Retinal pigment epithelial cell (primary cell): ENCODE measurements at regions not wholly inside any gene's neighbourhood (a gene's known extent, or its start where the extent isn't known, plus 50 kb on each side); places are given as distances from the start of the nearest gene placed in this dataset.

Experiments
- DNase-seq: peaks from one replicate; pipeline ENCODE4 v3.0.0-alpha.2; 2010; ENCODE audit warnings: low read depth
- H3K4me3 ChIP-seq: 2 replicates; pipeline ENCODE4 v1.5.1; 2011; ENCODE audit warnings: mild to moderate bottlenecking, low read length, control low read depth, moderate library complexity
- CTCF ChIP-seq: conservative IDR thresholded peaks from 2 replicates; pipeline ENCODE4 v1.5.1; 2011; ENCODE audit warnings: low read depth, low read length, control low read depth, inconsistent platforms

DNA sequence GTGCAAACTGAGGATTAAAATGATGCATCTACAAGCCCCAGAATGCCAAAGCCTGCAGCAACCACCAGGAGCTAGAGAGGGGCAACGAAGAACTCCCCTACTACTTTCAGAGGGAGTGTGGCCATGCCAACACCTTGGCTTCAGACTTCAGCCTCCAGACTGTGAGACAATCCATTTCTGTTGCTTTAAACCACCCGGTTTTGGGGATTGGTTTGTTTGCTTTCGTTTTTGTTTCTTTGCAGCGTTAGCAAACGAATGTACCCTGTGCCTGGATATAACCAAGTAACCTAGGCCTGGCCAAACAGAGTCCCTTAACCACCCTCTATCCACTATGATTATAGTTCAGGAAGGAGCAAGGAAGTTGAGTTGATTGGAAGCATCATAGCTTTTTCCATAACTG is 171.2 kb upstream of the NCK2 start:
- no peak for TF ChIP-seq CTCF

GRCh38 chr2:105571445-105571987 is 172.7 kb upstream of the FHL2 start:
- no peak overlapping the region for H3K4me3 ChIP-seq
- no peak for TF ChIP-seq CTCF
- no peak for DNase-seq

More for the DNA sequence above, 171.2 kb upstream of the NCK2 start:
- no peak for DNase-seq
- H3K4me3 ChIP-seq = no peak overlapping the region

- TF ChIP-seq CTCF = no peak
- DNase-seq = no peak
- H3K4me3 ChIP-seq = no peak overlapping the region
These were observed 171.9 kb upstream of the FHL2 start for GRCh38 chr2:105570757-105571156.

DNA sequence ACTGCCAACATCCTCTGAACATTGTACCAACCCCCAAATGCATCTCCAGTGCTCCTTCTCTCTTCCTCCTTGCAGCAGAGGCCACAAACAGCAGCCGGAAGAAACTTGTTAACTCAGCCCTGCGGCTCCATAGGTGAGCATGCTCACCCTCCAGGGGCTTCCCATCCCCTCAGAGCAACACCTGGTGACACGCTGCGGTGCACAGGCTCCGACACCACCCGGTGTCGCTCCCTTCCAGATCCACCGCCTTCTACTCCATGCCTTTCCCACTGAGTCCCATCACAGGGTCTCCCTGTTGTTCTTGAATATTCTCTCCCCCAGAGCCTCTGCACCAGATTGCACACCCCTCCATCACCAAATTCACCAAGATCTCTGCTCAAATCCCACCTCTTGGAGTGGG is 171.5 kb upstream of the FHL2 start:
- no peak for TF ChIP-seq CTCF
- no peak overlapping the region for H3K4me3 ChIP-seq
- DNase-seq = no peak

DNA sequence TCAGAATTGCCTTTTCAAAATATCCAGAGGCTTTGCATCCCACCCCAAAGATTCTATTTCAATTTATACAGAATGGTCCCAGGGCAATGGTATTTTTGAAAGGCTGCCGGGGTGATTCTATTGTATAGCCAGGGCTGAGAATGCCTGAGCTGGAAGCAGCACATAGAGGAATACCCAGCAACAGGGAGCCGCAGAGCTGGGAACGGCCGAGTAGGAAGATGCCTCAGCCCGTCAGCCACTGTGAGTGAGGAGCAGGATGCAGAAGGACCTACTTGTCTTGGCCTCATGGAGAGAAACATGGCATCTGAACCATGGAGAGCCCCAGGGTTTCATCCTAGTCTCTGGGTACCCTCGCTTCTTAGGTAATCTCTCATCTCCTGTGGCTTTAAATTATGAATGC is 170.8 kb upstream of the FHL2 start:
- DNase-seq = no peak
- no peak overlapping the region for H3K4me3 ChIP-seq
- TF ChIP-seq CTCF = no peak

- DNase-seq = no peak
- H3K4me3 ChIP-seq = no peak overlapping the region
- no peak for TF ChIP-seq CTCF
These were observed 169.2 kb upstream of the FHL2 start for GRCh38 chr2:105567996-105568494.

DNA sequence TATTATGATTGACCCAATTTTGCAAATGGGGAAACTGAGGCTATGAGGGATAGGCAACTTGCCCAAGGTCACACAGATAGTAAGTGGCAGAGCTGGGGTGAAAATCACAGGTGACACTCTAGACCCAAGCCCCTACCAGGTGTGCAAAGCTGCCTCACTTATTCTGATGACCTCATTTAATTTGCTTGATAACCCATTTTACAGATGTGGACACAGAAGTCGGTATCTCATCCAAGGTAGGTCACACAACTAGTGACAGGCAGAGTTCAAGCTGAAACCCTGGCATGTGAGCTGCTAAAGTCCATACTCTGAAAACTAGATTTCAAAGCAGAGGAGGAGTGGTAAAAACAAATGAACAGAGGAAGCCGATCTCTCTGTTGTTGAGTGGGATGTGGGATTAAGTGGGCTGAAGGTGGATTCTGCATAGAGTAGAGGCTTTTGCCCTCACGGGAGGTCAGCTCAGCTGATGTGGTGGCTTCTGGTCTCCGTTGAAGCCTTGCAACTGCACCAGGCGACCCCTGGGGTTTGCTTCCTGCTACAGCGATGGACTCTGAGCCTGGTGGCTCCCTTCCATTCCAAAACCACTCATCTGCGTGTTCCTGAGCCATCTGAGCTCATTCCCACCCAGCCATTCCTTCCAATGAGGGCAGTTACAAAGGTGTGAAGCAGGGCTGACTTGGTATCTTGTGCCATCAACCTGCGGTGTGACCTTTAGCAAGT is 164.3 kb upstream of the FHL2 start:
- H3K4me3 ChIP-seq = no peak overlapping the region
- no peak for DNase-seq
- no peak for TF ChIP-seq CTCF
